NCI-H2227 treated with DMSO at 0.1 percent for 48 hours (cell line): ENCODE measurements at regions not wholly inside any gene's neighbourhood (a gene's known extent, or its start where the extent isn't known, plus 50 kb on each side); places are given as distances from the start of the nearest gene placed in this dataset.
"Not testable (repeated sequence)": the region's sequence is repeated elsewhere in the genome, so short reads cannot be mapped to it uniquely, and the experiment has no call there.

Experiments
- DNase-seq: peaks from one replicate; lab custom pipeline; 2025; lab: John Stamatoyannopoulos, UW

DNA sequence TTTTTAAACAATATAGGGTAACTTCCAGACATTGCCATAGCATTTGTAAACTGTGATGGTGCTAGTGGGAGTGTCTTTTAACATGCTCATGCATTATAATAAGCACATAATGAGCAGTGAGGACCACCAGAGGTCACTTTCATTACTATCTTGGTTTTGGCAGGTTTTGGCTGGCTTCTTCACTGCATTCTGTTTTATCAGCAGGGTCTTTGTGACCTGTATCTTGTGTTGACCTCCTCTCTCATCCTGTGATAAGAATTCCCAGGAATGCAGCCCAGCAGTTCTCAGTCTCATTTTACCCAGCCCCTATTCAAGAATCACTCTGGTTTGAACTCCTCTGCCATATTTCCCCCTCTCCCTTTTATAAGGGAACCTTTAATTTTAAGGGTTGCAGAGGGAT lies 91.3 kb downstream of the ZNF467 start:
- no peak for DNase-seq

DNA sequence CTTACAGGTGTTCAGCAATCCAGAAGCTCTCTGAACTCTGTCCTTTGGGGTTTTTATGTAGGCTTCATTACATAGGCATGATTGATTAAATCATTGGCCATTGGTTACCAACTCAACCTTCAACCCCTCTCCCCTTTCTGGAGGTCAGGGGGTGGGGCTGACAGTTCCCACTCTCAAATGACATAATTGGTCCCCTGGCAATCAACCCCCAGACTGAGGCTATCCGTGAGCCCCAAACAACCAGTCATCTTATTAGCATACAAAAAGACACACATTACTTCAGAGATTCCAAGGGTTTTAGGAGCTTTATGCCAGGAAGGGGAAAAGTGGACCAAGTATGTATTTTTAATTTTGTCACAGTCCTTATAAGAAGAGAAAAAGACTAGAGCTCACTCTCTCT lies 92.1 kb downstream of the ZNF467 start:
- no peak for DNase-seq

DNA sequence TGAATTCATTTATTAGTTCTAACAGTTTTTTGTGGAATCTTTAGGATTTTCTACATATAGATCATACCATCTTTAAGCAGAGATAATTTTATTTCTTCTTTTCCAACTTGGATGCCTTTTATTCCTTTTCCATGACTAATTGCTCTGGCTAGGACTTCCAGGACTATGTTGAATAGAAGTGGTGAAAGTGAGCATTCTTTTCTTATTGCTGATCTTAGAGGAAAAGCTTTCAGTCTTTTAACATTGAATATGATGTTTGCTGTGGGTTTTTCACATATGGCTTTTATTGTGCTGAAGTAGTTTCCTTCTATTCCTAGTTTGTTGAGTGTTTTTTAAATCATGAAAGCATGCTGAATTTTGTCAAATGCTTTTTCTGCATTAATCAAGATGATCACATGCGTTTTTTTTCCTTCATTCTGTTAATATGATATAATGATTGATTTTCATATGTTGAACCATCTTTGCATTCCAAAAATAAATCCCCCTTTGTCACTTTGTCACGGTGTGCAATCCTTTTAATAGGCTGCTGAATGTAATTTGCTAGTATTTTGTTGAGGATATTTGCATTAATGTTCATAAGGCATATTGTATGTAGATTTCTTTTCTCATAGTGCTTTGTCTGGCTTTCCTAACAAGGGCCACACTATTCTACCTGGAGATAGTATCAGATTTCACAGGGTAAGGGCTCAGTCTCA lies 92.9 kb downstream of the ZNF467 start:
- DNase-seq = no peak

DNA sequence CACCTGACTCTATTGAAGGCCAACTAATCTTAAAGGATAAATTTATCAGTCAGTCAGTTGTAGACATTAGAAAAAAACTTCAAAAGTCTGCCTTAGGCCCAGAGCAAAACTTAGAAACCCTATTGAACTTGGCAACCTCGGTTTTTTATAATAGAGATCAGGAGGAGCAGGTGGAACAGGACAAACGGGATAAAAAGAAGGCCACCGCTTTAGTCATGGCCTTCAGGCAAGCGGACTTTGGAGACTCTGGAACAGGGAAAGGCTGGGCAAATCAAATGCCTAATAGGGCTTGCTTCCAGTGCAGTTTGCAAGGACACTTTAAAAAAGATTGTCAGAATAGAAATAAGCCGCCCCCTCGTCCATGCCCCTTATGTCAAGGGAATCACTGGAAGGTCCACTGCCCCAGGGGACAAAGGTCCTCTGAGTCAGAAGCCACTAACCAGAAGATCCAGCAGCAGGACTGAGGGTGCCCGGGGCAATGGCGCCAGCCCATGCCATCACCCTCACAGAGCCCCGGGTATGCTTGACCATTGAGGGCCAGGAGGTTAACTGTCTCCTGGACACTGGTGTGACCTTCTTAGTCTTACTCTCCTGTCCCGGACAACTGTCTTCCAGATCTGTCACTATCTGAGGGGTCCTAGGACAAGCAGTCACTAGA lies 98.5 kb downstream of the ZNF467 start:
- not testable (repeated sequence) for DNase-seq

DNA sequence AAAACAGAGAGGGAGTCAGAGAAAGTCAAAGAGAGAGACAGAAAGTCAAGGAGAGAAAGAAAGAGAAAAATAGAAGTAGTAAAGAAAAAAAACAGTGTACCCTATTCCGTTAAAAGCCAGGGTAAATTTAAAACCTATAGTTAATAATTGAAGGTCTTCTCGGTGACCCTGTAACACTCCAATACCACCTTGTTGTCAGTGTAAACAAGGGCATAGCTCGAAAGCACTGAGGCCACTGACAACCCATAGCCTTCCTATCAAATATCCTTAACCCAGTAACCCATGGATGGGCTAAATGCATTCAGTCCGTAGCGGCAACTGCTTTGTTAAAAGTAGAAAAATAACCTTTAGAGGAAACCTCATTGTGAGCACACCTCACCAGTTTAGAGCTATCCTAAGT lies 100.4 kb downstream of the ZNF467 start:
- DNase-seq = no peak

DNA sequence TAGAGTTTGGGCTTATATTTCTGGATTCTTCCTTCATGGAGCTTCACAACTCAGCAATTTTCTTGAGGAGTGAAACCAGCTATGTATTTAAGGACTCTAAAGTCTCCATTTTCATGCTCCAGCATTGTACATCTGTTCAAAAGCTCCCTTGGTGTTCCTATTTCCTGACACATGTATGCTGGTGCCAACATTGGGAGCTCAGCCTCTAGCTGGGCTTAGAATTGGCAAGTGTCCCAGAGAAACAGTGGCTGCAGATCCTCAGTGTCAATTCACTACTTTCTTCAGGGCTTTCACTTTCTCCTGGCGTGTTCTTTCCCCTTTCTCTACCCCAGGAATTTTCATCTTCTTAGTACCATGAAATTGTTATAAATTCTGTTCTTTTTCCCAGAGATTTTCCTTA lies 103.1 kb downstream of the ZNF467 start:
- no peak for DNase-seq

DNA sequence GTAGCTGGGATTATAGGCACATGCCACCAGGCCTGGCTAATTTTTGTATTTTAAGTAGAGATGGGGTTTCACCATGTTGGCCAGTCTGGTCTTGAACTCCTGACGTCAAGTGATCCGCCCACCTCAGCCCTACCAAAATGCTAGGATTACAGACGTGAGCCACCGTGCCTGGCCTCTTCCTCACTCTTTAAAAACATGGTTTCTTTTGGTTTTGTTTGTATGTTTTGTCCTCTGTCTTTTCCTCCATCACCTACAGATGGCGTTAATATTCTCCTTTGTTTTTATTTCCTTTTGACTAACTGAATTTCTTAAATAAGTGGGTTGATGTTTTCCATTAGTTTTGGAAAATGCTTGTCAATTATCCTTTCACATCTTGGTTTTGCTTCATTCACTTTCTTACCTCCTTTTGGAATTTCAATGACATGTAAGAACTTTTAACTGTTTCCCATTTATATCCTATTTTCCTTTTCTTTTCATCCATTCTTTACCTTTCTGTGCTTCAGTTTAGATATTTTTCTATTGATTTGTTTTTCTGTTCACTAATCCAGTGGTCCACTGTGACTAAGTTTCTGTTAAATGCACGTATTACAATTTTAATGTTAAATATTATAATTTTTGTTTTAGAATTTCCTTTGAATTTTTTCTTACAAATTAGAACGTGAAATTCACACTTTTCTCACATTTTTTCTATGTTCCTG lies 104.1 kb downstream of the ZNF467 start:
- no peak for DNase-seq

DNA sequence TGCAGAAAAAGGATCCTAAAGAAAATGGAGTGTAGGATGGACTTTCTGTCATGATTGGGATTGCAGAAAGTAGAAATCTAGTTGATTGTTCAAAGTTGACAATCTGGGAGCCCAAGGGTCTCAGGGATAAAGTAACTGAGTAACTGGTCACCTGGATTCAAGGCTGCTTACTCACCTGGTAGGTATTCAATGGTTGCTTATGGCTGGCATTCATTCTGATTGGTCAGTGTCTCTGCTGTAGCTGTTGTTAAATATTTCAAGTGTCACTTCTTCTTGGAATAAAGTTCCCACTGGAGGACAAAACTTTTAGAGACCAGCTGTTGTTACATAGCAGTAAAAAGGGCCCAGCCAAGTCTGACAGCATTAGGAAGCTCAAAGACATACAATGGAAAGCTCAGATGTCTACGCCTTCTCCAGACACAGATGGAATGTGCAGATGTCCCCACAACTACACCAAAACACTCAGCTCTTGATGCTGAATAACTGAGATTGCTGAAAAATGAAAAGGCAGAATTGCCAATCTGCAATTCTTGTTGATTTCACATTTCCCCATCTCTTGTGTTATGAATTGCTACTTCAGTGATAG lies 106.9 kb downstream of the ZNF467 start:
- DNase-seq = no peak

DNA sequence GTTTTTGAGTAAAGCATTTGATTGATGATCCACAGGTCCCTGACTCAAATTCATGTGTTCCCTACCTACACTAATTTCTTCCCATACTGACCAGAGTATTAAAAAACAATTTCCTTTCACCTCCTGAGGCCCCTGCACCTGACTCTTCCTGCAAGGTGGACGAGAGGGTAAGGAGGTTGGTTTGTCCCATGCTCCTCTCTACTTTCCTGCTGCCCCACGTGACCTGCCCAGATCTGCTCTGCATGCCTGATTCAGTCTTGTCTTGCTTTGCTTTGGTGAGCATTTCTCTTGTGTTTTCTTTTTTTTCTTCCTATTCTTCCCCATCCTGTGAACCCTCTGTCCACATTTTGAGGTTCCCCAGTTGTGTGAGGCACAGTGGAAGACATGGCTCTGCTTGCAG lies 107.8 kb downstream of the ZNF467 start:
- DNase-seq = not testable (repeated sequence)

DNA sequence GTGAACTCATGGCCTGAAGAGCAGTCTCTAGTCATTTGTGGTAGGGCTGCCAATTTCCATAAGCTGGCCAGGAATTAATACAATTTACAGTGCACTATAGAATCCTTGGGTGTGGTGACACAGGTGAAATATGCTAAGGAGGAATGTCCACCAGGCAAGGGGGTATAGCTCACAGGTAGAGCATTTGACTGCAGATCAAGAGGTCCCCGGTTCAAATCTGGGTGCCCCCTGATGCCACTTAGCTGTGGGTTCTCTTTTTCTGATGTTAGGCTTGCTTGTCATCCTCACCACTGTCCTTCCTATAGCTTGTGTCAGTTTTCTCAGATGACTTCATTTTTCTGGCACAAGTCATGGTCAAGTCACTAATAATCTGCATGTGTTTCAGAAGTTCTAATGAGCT lies 108.7 kb downstream of the ZNF467 start:
- no peak for DNase-seq

DNA sequence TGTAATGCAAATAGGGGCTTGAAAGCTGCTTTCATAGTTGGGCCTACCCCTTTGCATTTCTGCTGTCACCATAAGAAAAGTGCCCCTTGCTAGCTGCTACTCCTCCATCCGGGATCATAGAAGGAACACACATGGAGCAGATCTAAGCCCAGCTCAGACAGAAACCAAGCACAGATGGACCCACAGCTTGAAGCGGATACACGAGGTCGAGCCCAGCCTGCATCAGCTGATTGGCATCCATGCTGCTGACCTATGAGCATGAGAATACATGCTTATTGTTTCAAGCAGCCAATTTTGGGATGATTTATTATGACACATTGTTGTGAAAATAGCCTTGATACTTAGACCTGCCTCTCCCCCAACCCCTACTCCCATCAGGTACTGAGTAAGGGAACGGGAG lies 109.2 kb downstream of the ZNF467 start:
- DNase-seq = no peak

DNA sequence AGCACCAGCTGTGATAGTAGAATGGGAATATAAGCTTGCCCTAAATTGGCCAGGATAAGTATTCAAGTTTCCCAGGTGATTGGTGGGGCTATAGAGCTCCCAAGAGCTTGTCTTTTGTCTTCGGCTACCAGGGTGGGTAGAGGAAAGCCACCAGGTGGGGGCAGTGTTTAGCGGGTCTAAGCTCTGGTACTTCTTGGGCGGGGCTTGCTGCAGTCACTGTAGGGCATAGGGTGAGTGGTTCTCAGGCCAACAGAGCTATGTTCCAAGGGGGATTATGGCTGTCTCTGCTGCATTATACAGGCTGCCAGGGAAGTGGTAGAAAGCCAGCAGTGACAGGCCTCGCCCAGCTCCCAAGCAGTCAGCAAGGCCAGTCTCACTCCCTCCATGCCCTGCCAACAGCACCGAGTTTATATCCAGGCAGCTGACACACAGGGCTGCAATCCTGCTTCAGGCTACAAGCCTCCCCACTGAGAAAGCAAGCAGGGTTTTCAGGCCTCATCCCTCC lies 110.7 kb downstream of the ZNF467 start:
- no peak for DNase-seq

DNA sequence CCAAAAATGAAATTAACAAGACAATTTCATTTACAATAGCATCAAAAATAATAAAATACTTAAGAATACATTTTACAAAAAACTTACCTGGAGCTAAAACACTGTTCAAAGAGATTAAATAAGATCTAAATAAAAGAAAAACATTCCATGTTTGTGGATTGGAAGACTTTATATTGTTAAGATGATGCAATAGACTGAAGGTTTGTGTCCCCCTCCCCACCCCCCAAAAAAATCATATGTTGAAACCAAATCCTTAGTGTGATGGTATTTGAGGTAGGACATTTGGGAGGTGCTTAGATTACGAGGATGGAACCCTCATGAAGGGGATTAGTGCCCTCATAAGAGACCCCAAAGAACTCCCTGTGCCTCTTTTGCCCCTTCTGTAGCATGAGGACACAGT lies 117.6 kb downstream of the ZNF467 start:
- DNase-seq = no peak

DNA sequence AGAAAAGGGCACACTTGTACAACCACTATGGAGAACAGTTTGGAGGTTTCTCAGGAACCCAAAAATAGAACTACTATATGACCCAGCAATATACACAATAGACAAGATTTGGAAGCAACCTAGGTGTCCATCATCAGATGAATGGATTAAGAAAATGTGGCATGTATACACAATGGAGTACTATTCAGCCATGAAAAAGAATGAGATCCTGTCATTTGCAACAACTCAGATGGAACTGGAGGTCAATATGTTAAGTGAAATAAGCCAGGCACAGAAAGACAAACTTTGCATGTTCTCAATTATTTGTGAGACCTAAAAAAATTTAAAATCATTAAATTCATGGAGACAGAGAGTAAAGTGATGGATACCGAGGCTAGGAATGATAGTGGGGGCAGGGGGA lies 118.8 kb downstream of the ZNF467 start:
- DNase-seq = no peak

DNA sequence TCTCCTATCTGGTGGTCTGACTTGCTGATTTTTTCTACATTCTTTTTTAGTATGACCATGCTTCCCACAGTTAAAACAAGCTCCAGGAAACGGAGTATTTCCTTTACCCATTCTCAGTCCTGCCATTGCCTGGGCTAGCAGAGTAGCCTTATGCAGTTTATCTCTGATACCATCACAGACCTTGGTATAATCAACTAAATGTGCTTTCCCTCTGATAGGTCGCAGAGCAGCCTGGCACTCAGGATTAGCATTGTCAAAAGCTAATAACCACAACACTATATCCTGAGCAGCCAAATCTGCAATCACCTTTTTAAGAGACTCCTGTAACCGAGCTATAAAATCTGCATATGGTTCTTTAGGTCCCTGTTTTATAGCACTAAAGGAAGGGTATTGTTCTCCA lies 123.2 kb downstream of the ZNF467 start:
- not testable (repeated sequence) for DNase-seq

DNA sequence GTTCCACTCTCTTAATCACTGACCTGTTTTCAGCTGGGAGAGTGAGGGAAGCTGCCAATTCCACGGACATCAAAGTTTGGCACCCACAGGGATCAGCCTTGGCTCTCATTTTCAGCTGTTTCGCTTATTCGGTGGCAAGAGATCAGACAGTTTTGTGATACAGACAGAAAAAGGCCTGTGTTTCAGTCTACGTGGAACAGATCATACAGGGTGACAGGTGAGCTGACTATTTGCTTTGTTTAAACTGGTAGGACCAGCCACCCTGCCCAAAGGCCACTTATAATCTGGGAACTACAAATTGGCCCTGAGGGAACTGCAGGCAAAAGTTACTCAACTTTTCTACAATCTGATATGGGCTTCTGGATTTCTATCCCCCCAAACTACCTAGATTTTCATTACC lies 128.6 kb downstream of the ZNF467 start:
- DNase-seq = no peak

DNA sequence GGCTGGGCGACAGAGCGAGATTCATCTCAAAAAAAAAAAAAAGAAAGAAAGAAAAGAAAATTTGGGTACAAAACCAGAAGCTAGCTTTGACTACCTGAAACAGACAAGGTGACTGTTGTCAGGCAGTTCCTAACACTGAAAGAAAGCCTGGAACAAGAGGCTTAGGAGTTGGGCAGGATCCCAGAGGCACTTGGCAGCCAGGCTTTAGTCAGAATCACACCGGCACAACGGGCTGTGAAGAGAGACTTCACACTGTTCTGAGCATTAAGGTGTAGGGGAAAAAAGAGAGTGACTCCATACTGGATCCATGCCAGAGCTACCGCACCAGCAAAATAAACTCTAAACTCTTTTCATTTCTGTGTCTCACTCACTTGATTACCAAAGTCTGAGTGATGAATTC lies 130.8 kb downstream of the ZNF467 start:
- DNase-seq = no peak

DNA sequence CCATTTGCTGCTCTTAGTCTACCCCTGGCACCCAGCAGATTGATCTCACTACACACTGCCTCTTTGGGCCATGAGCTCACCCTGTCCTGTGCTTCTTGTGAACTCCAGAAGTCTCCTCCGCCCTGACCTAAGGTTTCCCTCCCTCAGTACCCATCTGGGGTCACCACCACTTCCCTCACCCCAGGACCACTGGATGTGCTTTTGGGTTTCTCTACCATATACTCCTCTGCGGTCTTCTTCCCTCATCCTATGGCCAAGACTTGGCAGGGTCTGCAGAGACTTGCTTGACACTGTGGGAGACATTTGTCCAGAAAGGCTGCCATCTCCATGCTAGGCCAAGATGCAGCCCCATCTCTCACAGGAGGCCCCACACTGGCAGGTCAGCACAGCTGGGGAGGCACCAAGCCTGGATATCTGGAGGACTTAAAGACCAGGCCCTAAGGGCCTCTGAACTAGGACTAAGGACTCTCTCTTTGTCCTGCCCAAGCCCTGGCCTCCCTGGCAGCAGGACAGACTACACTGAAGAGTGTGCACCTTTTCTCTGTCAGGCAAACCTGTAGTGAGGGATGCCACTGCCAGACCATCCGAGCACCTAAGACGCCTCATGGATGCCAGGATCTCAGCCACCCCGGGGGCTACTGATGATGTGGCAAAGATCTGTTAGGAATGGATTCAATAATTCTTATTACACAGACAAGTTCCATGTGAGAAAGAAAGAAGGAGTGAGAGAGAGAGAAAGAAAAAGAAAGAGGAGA lies 134.6 kb downstream of the ZNF467 start:
- DNase-seq = no peak

DNA sequence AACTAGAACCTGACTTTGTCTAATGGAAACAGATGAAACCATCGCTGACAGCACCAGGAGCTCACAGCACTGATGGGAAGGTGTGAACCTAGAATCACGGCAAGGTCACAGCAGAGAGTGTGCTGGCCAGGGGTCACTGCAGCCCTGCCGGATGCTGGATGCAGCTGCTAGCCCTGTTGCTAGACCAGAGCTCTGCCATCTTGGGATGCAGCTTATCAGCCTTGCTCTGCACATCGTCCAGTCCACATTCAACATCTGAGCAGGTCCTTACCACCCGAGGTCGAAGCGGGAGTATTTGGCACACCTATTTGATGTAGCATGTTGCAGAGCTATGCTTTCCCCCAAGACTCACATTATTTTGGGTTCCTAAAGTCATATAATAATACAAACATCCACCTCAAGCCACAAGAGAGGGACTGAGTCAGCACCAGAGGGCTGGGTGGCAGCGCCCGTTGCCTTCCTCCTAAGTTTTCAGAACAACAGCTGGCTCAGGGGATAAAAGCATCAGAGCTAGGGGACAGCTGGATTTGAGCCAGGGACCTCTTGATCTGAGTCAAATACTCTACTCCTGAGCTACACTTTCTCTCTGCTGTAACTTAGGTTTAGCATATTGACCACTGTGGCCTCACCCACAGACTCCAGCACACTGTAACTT lies 135.3 kb downstream of the ZNF467 start:
- DNase-seq = no peak

DNA sequence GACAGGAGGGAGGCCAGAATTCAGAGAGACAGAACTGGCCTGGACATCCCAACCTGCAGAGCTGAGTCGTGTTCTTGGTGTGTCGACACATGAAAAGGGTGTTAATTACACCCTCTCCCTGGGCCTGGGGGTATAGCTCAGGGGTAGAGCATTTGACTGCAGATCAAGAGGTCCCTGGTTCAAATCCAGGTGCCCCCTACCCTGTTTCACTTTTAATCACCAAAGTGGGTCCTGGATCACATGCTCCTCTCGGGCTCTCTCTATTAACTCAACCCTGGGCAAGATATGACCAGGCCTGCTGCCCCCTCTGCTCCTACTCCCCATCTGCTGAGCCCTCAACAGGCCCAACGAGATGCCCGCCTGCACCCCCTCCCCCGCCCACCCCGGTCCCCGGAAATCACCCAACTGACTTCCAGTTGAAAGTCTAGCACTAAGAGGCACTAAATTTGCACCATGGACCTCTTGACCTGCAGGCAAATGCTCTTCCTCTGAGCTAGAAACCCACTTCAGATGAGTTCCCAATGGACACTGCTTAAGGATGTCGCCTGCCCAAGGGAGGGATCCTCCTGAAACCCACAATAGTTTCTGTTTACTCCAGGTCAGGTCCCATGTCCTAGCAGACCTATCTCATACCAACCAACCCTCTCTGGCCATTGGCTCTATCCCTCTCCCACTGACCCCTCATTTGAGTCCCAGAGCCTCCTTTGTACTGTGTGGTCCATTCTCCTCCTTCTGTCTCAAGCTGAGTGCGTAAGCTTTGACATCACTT lies 137.6 kb downstream of the ZNF467 start:
- no peak for DNase-seq
